SK-N-SH (cell line): ENCODE measurements at regions not wholly inside any gene's neighbourhood (a gene's known extent, or its start where the extent isn't known, plus 50 kb on each side); places are given as distances from the start of the nearest gene placed in this dataset.

Source experiments
- GABPA ChIP-seq: IDR thresholded peaks from 2 replicates; pipeline ENCODE4 v1.4.0; 2012; ENCODE audit warnings: low read depth, mild to moderate bottlenecking
- RAD21 ChIP-seq: IDR thresholded peaks from 2 replicates; pipeline ENCODE4 v1.6.1; 2012; ENCODE audit warnings: mild to moderate bottlenecking, low read length
- SIN3A ChIP-seq: IDR thresholded peaks from 2 replicates; pipeline ENCODE4 v1.6.1; 2012; ENCODE audit warnings: low read depth, mild to moderate bottlenecking, low read length, moderate library complexity, borderline replicate concordance
- TAF1 ChIP-seq: IDR thresholded peaks from 2 replicates; pipeline ENCODE4 v1.6.1; 2012; ENCODE audit warnings: low read depth, mild to moderate bottlenecking, low read length, moderate library complexity, borderline replicate concordance
- TF ChIP-seq, protein P1 (sequence below): fragments of 200-600 bp; sonication (generic); IDR thresholded peaks from 2 replicates; pipeline ENCODE4 v1.6.1; 2017; ENCODE audit warnings: antibody characterized with exemption, mild to moderate bottlenecking, moderate library complexity
- TF ChIP-seq, protein P2 (sequence below): IDR thresholded peaks from 2 replicates; pipeline ENCODE4 v1.6.1; 2012; ENCODE audit warnings: mild to moderate bottlenecking, low read depth, low read length, moderate library complexity
- TF ChIP-seq, protein P3 (sequence below): fragments of 150-350 bp; IDR thresholded peaks from 2 replicates; pipeline ENCODE4 v1.6.1; 2017; ENCODE audit warnings: antibody characterized with exemption, low read length, low read depth, borderline replicate concordance

DNA sequence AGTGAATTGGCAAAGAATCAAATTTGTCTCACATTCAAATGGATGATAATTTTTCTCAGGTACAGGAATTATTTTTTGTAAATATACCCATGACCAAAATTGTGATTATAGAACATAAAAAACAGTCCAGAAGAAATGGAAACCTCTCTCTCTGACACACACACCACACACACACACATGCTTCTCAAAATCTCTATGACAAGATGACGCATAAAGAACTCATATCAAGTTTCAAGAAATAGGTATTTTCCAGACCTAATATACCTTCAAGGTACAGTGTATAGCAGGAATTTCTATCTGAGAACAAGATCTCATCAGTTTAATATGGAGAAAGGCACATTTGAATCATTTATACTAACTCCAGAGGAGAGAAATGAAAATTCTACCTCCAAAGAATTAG lies 1069.1 kb upstream of the ALCAM start:
- TF ChIP-seq, protein P1, sequence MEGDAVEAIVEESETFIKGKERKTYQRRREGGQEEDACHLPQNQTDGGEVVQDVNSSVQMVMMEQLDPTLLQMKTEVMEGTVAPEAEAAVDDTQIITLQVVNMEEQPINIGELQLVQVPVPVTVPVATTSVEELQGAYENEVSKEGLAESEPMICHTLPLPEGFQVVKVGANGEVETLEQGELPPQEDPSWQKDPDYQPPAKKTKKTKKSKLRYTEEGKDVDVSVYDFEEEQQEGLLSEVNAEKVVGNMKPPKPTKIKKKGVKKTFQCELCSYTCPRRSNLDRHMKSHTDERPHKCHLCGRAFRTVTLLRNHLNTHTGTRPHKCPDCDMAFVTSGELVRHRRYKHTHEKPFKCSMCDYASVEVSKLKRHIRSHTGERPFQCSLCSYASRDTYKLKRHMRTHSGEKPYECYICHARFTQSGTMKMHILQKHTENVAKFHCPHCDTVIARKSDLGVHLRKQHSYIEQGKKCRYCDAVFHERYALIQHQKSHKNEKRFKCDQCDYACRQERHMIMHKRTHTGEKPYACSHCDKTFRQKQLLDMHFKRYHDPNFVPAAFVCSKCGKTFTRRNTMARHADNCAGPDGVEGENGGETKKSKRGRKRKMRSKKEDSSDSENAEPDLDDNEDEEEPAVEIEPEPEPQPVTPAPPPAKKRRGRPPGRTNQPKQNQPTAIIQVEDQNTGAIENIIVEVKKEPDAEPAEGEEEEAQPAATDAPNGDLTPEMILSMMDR = no peak
- TF ChIP-seq, protein P2, sequence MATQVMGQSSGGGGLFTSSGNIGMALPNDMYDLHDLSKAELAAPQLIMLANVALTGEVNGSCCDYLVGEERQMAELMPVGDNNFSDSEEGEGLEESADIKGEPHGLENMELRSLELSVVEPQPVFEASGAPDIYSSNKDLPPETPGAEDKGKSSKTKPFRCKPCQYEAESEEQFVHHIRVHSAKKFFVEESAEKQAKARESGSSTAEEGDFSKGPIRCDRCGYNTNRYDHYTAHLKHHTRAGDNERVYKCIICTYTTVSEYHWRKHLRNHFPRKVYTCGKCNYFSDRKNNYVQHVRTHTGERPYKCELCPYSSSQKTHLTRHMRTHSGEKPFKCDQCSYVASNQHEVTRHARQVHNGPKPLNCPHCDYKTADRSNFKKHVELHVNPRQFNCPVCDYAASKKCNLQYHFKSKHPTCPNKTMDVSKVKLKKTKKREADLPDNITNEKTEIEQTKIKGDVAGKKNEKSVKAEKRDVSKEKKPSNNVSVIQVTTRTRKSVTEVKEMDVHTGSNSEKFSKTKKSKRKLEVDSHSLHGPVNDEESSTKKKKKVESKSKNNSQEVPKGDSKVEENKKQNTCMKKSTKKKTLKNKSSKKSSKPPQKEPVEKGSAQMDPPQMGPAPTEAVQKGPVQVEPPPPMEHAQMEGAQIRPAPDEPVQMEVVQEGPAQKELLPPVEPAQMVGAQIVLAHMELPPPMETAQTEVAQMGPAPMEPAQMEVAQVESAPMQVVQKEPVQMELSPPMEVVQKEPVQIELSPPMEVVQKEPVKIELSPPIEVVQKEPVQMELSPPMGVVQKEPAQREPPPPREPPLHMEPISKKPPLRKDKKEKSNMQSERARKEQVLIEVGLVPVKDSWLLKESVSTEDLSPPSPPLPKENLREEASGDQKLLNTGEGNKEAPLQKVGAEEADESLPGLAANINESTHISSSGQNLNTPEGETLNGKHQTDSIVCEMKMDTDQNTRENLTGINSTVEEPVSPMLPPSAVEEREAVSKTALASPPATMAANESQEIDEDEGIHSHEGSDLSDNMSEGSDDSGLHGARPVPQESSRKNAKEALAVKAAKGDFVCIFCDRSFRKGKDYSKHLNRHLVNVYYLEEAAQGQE = no peak
- TF ChIP-seq SIN3A (no peak), RAD21 (no peak), GABPA (no peak), TAF1 (no peak)
- TF ChIP-seq, protein P3, sequence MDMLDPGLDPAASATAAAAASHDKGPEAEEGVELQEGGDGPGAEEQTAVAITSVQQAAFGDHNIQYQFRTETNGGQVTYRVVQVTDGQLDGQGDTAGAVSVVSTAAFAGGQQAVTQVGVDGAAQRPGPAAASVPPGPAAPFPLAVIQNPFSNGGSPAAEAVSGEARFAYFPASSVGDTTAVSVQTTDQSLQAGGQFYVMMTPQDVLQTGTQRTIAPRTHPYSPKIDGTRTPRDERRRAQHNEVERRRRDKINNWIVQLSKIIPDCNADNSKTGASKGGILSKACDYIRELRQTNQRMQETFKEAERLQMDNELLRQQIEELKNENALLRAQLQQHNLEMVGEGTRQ = no peak
